Suprapubic skin (tissue), 4 donors: ENCODE measurements at regions not wholly inside any gene's neighbourhood (a gene's known extent, or its start where the extent isn't known, plus 50 kb on each side); places are given as distances from the start of the nearest gene placed in this dataset.

Source experiments
- POLR2A ChIP-seq, 2 donors: fragments of 450-650 bp; IDR thresholded peaks; one replicate each; pipeline ENCODE4 v1.6.1; 2017; ENCODE audit warnings: antibody characterized with exemption in 2 of 2, mild to moderate bottlenecking in 2 of 2, moderate library complexity in 2 of 2
- POLR2AphosphoS5 ChIP-seq, 3 donors: sonication (generic); formaldehyde crosslinking; IDR thresholded peaks; one replicate each; pipeline ENCODE4 v1.6.1; 2017; ENCODE audit warnings: antibody characterized with exemption in 3 of 3
- TF ChIP-seq, protein P1 (sequence below), 2 donors: fragments of 200-600 bp in 1 of 2; fragments of 450-650 bp in 1 of 2; sonication (generic) in 1 of 2; IDR thresholded peaks; one replicate each; pipeline ENCODE4 v1.5.1; 2016 to 2019; ENCODE audit warnings: antibody characterized with exemption in 2 of 2, mild to moderate bottlenecking in 1 of 2, moderate library complexity in 1 of 2

GRCh38 chr3:21163956-21164355 is 587.1 kb downstream of the ZNF385D start:
- TF ChIP-seq POLR2A (IDR thresholded peaks at IDR 0.05): no peak
- no peak for TF ChIP-seq POLR2AphosphoS5 (IDR thresholded peaks at IDR 0.05)
- TF ChIP-seq, protein P1, sequence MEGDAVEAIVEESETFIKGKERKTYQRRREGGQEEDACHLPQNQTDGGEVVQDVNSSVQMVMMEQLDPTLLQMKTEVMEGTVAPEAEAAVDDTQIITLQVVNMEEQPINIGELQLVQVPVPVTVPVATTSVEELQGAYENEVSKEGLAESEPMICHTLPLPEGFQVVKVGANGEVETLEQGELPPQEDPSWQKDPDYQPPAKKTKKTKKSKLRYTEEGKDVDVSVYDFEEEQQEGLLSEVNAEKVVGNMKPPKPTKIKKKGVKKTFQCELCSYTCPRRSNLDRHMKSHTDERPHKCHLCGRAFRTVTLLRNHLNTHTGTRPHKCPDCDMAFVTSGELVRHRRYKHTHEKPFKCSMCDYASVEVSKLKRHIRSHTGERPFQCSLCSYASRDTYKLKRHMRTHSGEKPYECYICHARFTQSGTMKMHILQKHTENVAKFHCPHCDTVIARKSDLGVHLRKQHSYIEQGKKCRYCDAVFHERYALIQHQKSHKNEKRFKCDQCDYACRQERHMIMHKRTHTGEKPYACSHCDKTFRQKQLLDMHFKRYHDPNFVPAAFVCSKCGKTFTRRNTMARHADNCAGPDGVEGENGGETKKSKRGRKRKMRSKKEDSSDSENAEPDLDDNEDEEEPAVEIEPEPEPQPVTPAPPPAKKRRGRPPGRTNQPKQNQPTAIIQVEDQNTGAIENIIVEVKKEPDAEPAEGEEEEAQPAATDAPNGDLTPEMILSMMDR (IDR thresholded peaks at IDR 0.05): no peak
